ENCODE measurements at regions not wholly inside any gene's neighbourhood (a gene's known extent, or its start where the extent isn't known, plus 50 kb on each side); places are given as distances from the start of the nearest gene placed in this dataset.

DNA sequence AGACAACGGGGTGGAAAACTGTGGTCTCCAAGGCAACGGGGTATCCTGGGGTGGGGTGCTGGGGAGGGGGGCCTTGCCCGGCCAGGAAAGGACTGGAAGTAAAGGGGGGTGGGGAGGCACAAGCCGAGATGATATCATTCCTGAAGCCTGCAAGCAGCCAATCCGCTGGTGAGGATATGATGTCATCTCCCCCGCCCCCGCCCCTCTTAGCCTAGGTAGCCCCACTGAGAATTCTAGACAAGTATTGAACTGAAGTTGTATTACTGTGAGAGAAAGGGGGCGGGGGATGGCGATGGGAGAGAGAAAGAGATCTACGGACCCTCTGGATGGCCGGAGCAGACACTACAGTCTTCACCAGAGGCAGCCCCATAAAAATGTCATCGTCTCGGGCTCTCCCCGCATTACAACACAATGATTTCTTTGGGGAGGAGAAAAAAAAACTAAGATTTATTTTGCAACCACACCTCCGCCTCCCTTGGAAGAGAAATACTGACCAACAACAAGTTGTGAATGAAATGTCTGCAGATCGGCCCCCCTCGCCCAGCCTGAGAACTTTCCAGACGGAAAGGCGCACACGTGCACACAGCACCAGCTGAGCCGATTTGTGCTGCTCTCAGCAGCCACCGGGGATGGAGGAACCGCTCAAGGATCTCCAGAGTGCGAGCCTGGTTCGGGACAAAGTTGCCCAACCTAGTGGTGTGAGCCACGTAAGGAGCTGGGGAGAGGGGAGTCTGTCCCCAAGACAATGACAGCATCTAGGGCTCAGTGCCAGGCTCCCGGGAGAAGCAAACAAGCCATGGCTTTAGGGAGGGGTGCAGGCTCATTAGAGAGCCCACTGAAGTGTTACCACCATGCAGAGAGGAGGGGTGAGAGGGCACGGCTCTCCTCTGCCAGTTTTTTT lies 222.1 kb downstream of the SOX9 start:
- Histone ChIP-seq H2AFZ (ENCODE audit: low read length) (no peak overlapping the region), H3K4me3 (ENCODE audit: low read length, poor library complexity, severe bottlenecking) (no peak overlapping the region), H3K27me3 (ENCODE audit: insufficient read depth, low read length, poor library complexity, severe bottlenecking) (no peaks in the 10 kb centered on the region)

DNA sequence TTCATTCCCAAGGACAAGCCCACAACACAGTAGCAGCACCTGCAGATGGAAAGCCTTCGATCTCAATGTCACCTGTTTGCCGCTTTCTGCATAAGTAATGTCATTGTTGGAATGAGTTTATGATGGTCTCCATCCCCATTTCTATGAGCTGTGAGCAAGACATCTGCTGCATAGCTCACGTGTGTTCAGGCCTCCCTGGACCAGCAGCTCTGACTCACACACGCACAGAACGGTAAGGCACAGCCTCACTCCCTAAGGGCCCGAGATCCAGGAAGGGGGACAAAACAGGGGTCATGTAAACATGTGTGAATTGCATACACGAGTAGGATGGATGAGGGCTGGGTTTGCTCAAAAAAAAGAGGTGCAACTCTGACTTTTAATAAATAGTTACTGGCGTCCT lies 223.1 kb downstream of the SOX9 start:
- no peaks in the 10 kb centered on the region for H4K20me1 ChIP-seq (ENCODE audit: insufficient read depth, low read length, poor library complexity, severe bottlenecking)
- no peaks in the 10 kb centered on the region for H3F3A ChIP-seq (ENCODE audit: low read depth)
- TF ChIP-seq, protein P1, sequence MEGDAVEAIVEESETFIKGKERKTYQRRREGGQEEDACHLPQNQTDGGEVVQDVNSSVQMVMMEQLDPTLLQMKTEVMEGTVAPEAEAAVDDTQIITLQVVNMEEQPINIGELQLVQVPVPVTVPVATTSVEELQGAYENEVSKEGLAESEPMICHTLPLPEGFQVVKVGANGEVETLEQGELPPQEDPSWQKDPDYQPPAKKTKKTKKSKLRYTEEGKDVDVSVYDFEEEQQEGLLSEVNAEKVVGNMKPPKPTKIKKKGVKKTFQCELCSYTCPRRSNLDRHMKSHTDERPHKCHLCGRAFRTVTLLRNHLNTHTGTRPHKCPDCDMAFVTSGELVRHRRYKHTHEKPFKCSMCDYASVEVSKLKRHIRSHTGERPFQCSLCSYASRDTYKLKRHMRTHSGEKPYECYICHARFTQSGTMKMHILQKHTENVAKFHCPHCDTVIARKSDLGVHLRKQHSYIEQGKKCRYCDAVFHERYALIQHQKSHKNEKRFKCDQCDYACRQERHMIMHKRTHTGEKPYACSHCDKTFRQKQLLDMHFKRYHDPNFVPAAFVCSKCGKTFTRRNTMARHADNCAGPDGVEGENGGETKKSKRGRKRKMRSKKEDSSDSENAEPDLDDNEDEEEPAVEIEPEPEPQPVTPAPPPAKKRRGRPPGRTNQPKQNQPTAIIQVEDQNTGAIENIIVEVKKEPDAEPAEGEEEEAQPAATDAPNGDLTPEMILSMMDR (conservative IDR thresholded peaks at IDR 0.05; ENCODE audit: low read length), result no peak
- TF ChIP-seq EZH2phosphoT487 (IDR thresholded peaks at IDR 0.05; ENCODE audit: borderline replicate concordance), result no peak
- H3K27me3 ChIP-seq (ENCODE audit: insufficient read depth, low read length, poor library complexity, severe bottlenecking), result no peaks in the 10 kb centered on the region
- H3K9me2 ChIP-seq (replicated peaks; ENCODE audit: low read depth, low read length), result no peaks in the 10 kb centered on the region
- H3K79me2 ChIP-seq (ENCODE audit: insufficient read depth, low read length), result no peaks in the 10 kb centered on the region
- H3K4me2 ChIP-seq (ENCODE audit: low read depth, low read length, poor library complexity, severe bottlenecking), result no peak overlapping the region
- no peak overlapping the region for H2AFZ ChIP-seq (ENCODE audit: low read length)
- no peaks in the 10 kb centered on the region for H3K4me1 ChIP-seq (ENCODE audit: insufficient read depth, low read length, poor library complexity, severe bottlenecking)
- H3K9ac ChIP-seq (ENCODE audit: low read depth, low read length, poor library complexity, severe bottlenecking), result no peak overlapping the region
- no peaks in the 10 kb centered on the region; the same call in 1 of the 2 replicates for H3K9me3 ChIP-seq (ENCODE audit: insufficient read depth, low read depth, low read length)
- H3K36me3 ChIP-seq (ENCODE audit: insufficient read depth, low read length), result no peaks in the 10 kb centered on the region
- H3K4me3 ChIP-seq (ENCODE audit: low read length, poor library complexity, severe bottlenecking), result no peak overlapping the region

More for the DNA sequence above, 222.1 kb downstream of the SOX9 start:
- Histone ChIP-seq H3K79me2 (ENCODE audit: insufficient read depth, low read length) (no peaks in the 10 kb centered on the region), H3K36me3 (ENCODE audit: insufficient read depth, low read length) (no peaks in the 10 kb centered on the region), H3K9me2 (replicated peaks; ENCODE audit: low read depth, low read length) (no peaks in the 10 kb centered on the region), H3K9me3 (ENCODE audit: insufficient read depth, low read depth, low read length) (no peaks in the 10 kb centered on the region; the same call in 1 of the 2 replicates), H3K9ac (ENCODE audit: low read depth, low read length, poor library complexity, severe bottlenecking) (no peak overlapping the region), H4K20me1 (ENCODE audit: insufficient read depth, low read length, poor library complexity, severe bottlenecking) (no peaks in the 10 kb centered on the region), H3F3A (ENCODE audit: low read depth) (no peaks in the 10 kb centered on the region), H3K4me2 (ENCODE audit: low read depth, low read length, poor library complexity, severe bottlenecking) (no peak overlapping the region), H3K4me1 (ENCODE audit: insufficient read depth, low read length, poor library complexity, severe bottlenecking) (no peaks in the 10 kb centered on the region)
- TF ChIP-seq, protein P1 (conservative IDR thresholded peaks at IDR 0.05; ENCODE audit: low read length), result no peak
- no peak for TF ChIP-seq EZH2phosphoT487 (IDR thresholded peaks at IDR 0.05; ENCODE audit: borderline replicate concordance)

DNA sequence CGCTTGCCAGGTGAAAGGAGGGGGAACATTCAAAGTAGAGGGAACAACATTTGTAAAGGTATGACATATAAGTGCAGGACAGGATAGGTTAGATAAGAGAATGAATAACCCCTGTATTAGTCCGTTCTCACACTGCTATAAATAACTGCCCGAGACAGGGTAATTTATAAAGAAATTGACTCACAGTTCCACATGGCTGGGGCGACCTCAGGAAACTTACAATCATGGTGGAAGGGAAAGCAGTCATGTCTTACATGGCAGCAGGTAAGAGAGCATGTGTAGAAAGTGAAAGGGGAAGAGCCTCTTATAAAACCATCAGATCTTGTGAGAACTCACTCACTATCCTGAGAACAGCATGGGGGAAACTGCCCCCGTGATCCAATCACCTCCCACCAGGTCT lies 223.8 kb downstream of the SOX9 start:
- Histone ChIP-seq H3K79me2 (ENCODE audit: insufficient read depth, low read length) (no peaks in the 10 kb centered on the region), H3F3A (ENCODE audit: low read depth) (no peaks in the 10 kb centered on the region), H3K4me2 (ENCODE audit: low read depth, low read length, poor library complexity, severe bottlenecking) (no peak overlapping the region), H3K9ac (ENCODE audit: low read depth, low read length, poor library complexity, severe bottlenecking) (no peak overlapping the region), H3K4me1 (ENCODE audit: insufficient read depth, low read length, poor library complexity, severe bottlenecking) (no peaks in the 10 kb centered on the region), H3K27me3 (ENCODE audit: insufficient read depth, low read length, poor library complexity, severe bottlenecking) (no peaks in the 10 kb centered on the region), H3K9me2 (replicated peaks; ENCODE audit: low read depth, low read length) (no peaks in the 10 kb centered on the region), H3K36me3 (ENCODE audit: insufficient read depth, low read length) (no peaks in the 10 kb centered on the region), H4K20me1 (ENCODE audit: insufficient read depth, low read length, poor library complexity, severe bottlenecking) (no peaks in the 10 kb centered on the region), H2AFZ (ENCODE audit: low read length) (no peak overlapping the region), H3K4me3 (ENCODE audit: low read length, poor library complexity, severe bottlenecking) (no peak overlapping the region), H3K9me3 (ENCODE audit: insufficient read depth, low read depth, low read length) (no peaks in the 10 kb centered on the region; the same call in 1 of the 2 replicates)
- no peak for TF ChIP-seq EZH2phosphoT487 (IDR thresholded peaks at IDR 0.05; ENCODE audit: borderline replicate concordance)
- TF ChIP-seq, protein P1 (conservative IDR thresholded peaks at IDR 0.05; ENCODE audit: low read length), result no peak

All from Loucy (cell line).